DOHH2 (cell line): ENCODE measurements at regions not wholly inside any gene's neighbourhood (a gene's known extent, or its start where the extent isn't known, plus 50 kb on each side); places are given as distances from the start of the nearest gene placed in this dataset.
"Not testable (repeated sequence)": the region's sequence is repeated elsewhere in the genome, so short reads cannot be mapped to it uniquely, and the experiment has no call there.

Experiments
- H3F3A ChIP-seq: fragments of 200-600 bp; sonication (generic), shearing (Covaris generic); 2 replicates; pipeline ENCODE4 v1.6.0; 2016; ENCODE audit warnings: antibody characterized with exemption, mild to moderate bottlenecking; ENCODE audit not compliant: control insufficient read depth, insufficient read depth
- H3K27ac ChIP-seq: fragments of 200-600 bp; sonication (generic); 2 replicates; pipeline ENCODE4 v1.5.1; 2014; ENCODE audit warnings: low read depth, mild to moderate bottlenecking, low read length, moderate library complexity
- H3K27me3 ChIP-seq: fragments of 200-600 bp; sonication (generic); 2 replicates; pipeline ENCODE4 v1.6.1; 2014; ENCODE audit warnings: mild to moderate bottlenecking, low read length, mixed read lengths; ENCODE audit not compliant: control insufficient read depth
- H3K36me3 ChIP-seq: fragments of 200-600 bp; sonication (generic); 2 replicates; pipeline ENCODE4 v1.6.1; 2014; ENCODE audit warnings: mild to moderate bottlenecking, low read length, moderate library complexity, mixed read lengths; ENCODE audit not compliant: control insufficient read depth
- H3K4me1 ChIP-seq: fragments of 200-600 bp; sonication (generic); 2 replicates; pipeline ENCODE4 v1.6.1; 2014; ENCODE audit warnings: mild to moderate bottlenecking, low read length, mixed read lengths; ENCODE audit not compliant: control insufficient read depth
- H3K4me2 ChIP-seq: fragments of 200-600 bp; sonication (generic); 2 replicates; pipeline ENCODE4 v1.6.0; 2014; ENCODE audit warnings: mild to moderate bottlenecking, low read length, moderate library complexity
- H3K4me3 ChIP-seq: fragments of 200-600 bp; sonication (generic); 2 replicates; pipeline ENCODE4 v1.5.1; 2014; ENCODE audit warnings: mild to moderate bottlenecking, low read length, mixed read lengths
- H3K79me2 ChIP-seq: fragments of 200-600 bp; sonication (generic); 2 replicates; pipeline ENCODE4 v1.6.1; 2014; ENCODE audit warnings: mild to moderate bottlenecking, low read length, mixed read lengths; ENCODE audit not compliant: control insufficient read depth
- H3K9me2 ChIP-seq: fragments of 200-600 bp; sonication (generic); replicated peaks from 2 replicates; pipeline ENCODE4 v1.6.1; 2014; ENCODE audit warnings: mild to moderate bottlenecking, low read length, mixed read lengths; ENCODE audit not compliant: control insufficient read depth
- H3K9me3 ChIP-seq: fragments of 200-600 bp; sonication (generic); 2 replicates; pipeline ENCODE4 v1.6.1; 2014; ENCODE audit warnings: antibody characterized with exemption, low read length, mixed read lengths; ENCODE audit not compliant: control insufficient read depth, insufficient read depth
- H4K20me1 ChIP-seq: fragments of 200-600 bp; sonication (generic); 2 replicates; pipeline ENCODE4 v1.6.0; 2014; ENCODE audit warnings: low read depth, mild to moderate bottlenecking, antibody characterized with exemption, low read length, moderate library complexity; ENCODE audit not compliant: control insufficient read depth, insufficient read depth
- EZH2phosphoT487 ChIP-seq: fragments of 200-600 bp; sonication (generic); IDR thresholded peaks from 2 replicates; pipeline ENCODE4 v1.6.1; 2017; ENCODE audit warnings: borderline replicate concordance, mild to moderate bottlenecking, antibody characterized with exemption, low read length, moderate library complexity, mixed read lengths
- TF ChIP-seq, protein P1 (sequence below): fragments of 200-600 bp; sonication (generic); IDR thresholded peaks from one replicate; pipeline ENCODE4 v1.5.1; 2014; ENCODE audit warnings: antibody characterized with exemption, mild to moderate bottlenecking, low read depth, low read length; ENCODE audit not compliant: poor library complexity, severe bottlenecking

DNA sequence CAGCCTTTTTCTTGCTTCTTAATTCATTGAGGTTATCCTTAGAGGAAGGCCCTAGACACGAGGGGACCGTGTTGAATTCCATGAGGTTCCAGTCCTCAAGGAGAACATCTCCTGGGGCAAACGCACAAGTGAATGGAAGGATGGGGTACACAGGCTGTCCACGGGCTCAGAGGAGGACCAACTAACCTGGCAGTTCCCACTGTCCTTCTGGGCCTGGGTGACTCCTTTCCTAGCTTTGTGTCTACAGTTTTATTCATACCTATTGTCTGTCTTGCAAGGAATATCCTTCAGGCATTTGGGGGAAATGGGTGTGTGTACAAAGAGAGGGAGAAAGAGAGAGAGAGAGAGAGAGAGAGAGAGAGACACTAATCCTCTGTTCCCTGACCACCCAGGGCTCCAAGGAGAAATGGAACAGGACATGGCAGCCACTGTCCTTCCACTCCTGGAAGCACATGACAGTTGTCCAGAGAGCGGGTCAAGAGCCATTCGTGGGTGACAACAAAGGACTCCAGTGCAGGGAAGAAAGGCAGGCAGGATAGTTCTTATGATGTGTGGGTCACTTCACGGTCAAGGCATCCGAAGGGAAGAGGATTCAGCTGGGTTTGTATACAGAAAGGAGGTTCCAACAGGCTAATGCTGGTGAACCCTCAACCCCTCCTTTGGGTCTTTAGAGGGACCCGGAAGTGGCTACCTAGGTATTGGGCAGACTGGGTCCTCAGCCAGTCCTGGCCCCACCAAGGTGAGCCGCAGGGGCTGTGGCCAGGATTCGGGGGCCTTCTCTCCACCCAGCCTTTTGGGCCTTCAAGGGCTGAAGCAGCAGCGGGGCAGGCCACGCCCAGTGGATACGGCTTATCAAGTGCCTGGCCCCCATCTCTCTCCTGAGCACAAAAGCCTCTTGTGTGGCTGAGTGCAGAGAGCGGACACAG, 150.6 kb downstream of the MYCN start:
- Histone ChIP-seq H3K9me3 (no peaks in the 10 kb centered on the region), H3K79me2 (no peaks in the 10 kb centered on the region), H3K36me3 (no peaks in the 10 kb centered on the region), H3K4me3 (no peak overlapping the region), H3K9me2 (no peaks in the 10 kb centered on the region), H3K4me2 (no peak overlapping the region), H3K4me1 (no peaks in the 10 kb centered on the region), H4K20me1 (no peaks in the 10 kb centered on the region), H3K27ac (no peak overlapping the region), H3K27me3 (no peaks in the 10 kb centered on the region), H3F3A (no peaks in the 10 kb centered on the region)
- TF ChIP-seq EZH2phosphoT487: no peak
- TF ChIP-seq, protein P1, sequence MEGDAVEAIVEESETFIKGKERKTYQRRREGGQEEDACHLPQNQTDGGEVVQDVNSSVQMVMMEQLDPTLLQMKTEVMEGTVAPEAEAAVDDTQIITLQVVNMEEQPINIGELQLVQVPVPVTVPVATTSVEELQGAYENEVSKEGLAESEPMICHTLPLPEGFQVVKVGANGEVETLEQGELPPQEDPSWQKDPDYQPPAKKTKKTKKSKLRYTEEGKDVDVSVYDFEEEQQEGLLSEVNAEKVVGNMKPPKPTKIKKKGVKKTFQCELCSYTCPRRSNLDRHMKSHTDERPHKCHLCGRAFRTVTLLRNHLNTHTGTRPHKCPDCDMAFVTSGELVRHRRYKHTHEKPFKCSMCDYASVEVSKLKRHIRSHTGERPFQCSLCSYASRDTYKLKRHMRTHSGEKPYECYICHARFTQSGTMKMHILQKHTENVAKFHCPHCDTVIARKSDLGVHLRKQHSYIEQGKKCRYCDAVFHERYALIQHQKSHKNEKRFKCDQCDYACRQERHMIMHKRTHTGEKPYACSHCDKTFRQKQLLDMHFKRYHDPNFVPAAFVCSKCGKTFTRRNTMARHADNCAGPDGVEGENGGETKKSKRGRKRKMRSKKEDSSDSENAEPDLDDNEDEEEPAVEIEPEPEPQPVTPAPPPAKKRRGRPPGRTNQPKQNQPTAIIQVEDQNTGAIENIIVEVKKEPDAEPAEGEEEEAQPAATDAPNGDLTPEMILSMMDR: no peak

GRCh38 chr2:16089491-16089890, 149.1 kb downstream of the MYCN start:
- H3K27ac ChIP-seq, H3K27me3 ChIP-seq, H3K9me3 ChIP-seq, H3K79me2 ChIP-seq, H3K36me3 ChIP-seq, H3K9me2 ChIP-seq, H3K4me2 ChIP-seq, H3K4me1 ChIP-seq, H3F3A ChIP-seq, H3K4me3 ChIP-seq, H4K20me1 ChIP-seq: not testable (repeated sequence)

DNA sequence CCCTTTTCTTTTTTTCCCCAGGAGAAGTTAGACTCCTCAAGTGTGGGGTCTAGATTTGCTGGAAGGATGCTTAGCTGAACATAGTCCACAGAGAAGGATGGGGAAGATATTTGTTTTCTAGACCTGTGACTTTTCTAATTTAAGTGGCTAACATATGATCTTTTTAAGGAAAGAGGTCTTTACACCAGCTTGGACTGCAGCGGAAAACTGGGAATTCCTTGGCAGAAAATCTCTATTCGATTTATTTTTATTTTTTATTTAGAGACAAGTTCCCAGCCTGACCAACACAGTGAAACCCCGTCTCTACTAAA, 148.4 kb downstream of the MYCN start:
- Histone ChIP-seq H3K4me1 (no peaks in the 10 kb centered on the region), H3K9me2 (no peaks in the 10 kb centered on the region), H3K36me3 (no peaks in the 10 kb centered on the region), H4K20me1 (no peaks in the 10 kb centered on the region), H3K4me3 (no peak overlapping the region), H3F3A (no peaks in the 10 kb centered on the region), H3K27me3 (no peaks in the 10 kb centered on the region), H3K79me2 (no peaks in the 10 kb centered on the region), H3K27ac (no peak overlapping the region), H3K4me2 (no peak overlapping the region), H3K9me3 (no peaks in the 10 kb centered on the region)
- TF ChIP-seq EZH2phosphoT487: no peak
- TF ChIP-seq, protein P1: no peak

- Histone ChIP-seq H3K9me2 (no peaks in the 10 kb centered on the region), H3K27ac (no peak overlapping the region), H3K27me3 (no peaks in the 10 kb centered on the region), H3F3A (no peaks in the 10 kb centered on the region), H3K4me1 (no peaks in the 10 kb centered on the region), H3K4me3 (no peak overlapping the region), H3K36me3 (no peaks in the 10 kb centered on the region), H3K79me2 (no peaks in the 10 kb centered on the region), H3K9me3 (no peaks in the 10 kb centered on the region), H3K4me2 (no peak overlapping the region), H4K20me1 (no peaks in the 10 kb centered on the region)
- TF ChIP-seq EZH2phosphoT487: no peak
- TF ChIP-seq, protein P1: no peak
Measured at GRCh38 chr2:16088035-16088801, 147.9 kb downstream of the MYCN start.

DNA sequence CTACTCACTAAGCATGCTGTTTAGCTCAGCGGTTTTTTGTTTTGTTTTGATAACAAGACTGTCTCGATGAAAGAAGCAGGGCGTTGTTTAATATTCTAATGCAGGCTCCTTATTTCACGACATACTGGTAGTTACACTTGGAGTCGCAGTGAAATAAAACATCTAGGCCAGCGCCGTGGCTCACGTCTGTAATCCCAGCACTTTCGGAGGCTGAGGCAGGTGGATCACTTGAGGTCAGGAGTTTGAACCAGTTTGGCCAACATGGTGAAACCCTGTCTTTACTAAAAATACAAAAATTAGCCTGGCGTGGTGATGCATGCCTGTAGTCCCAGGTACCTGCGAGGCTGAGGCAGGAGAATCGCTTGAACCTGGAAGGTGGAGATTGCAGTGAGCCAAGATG, 145.8 kb downstream of the MYCN start:
- not testable (repeated sequence) for H3K27me3 ChIP-seq, H3F3A ChIP-seq, H3K27ac ChIP-seq, H3K9me2 ChIP-seq, H4K20me1 ChIP-seq, H3K79me2 ChIP-seq, H3K4me2 ChIP-seq, H3K4me1 ChIP-seq, H3K9me3 ChIP-seq, H3K36me3 ChIP-seq, H3K4me3 ChIP-seq
